CD14-positive monocyte (primary cell): ENCODE measurements at regions not wholly inside any gene's neighbourhood (a gene's known extent, or its start where the extent isn't known, plus 50 kb on each side); places are given as distances from the start of the nearest gene placed in this dataset.

ENCODE experiments used
- DNase-seq, 3 donors: peaks; one replicate each; pipeline ENCODE4 v3.0.0-alpha.2; 2011 to 2022
- H2AFZ ChIP-seq: 2 replicates; pipeline ENCODE4 v1.6.0; 2012; ENCODE audit warnings: mild to moderate bottlenecking, low read depth, low read length, inconsistent platforms; ENCODE audit not compliant: insufficient read depth, poor library complexity, severe bottlenecking
- H3K27ac ChIP-seq, 2 donors: 1 replicate in 1 of 2; 2 replicates in 1 of 2; pipeline ENCODE4 v1.5.1; 2012 to 2013; ENCODE audit warnings: low read length in 2 of 2, control low read depth in 1 of 2, inconsistent platforms in 1 of 2, low read depth in 1 of 2, mild to moderate bottlenecking in 1 of 2
- H3K27me3 ChIP-seq, 2 donors: one replicate each; pipeline versions ENCODE4 v1.6.0 to v1.6.1; 2011 to 2013; ENCODE audit warnings: low read length in 2 of 2; ENCODE audit not compliant: control insufficient read depth in 2 of 2, insufficient read depth in 2 of 2
- H3K36me3 ChIP-seq, 2 donors: replicated peaks in 1 of 2; 1 replicate in 1 of 2; 2 replicates in 1 of 2; pipeline versions ENCODE4 v1.5.1 to v1.6.1; 2012 to 2013; ENCODE audit warnings: low read length in 2 of 2, control low read depth in 1 of 2, inconsistent platforms in 1 of 2, mild to moderate bottlenecking in 1 of 2; ENCODE audit not compliant: insufficient read depth in 2 of 2, control insufficient read depth in 1 of 2
- H3K4me1 ChIP-seq, 2 donors: 1 replicate in 1 of 2; 2 replicates in 1 of 2; pipeline versions ENCODE4 v1.5.1 to v1.6.1; 2012 to 2013; ENCODE audit warnings: low read length in 2 of 2, control low read depth in 1 of 2, inconsistent platforms in 1 of 2, mild to moderate bottlenecking in 1 of 2, moderate library complexity in 1 of 2; ENCODE audit not compliant: insufficient read depth in 2 of 2, control insufficient read depth in 1 of 2
- H3K4me2 ChIP-seq: replicated peaks from 2 replicates; pipeline ENCODE3; 2012; ENCODE audit warnings: low read length, moderate library complexity, mild to moderate bottlenecking; ENCODE audit not compliant: poor library complexity, severe bottlenecking; ENCODE audit errors: extremely low read depth
- H3K4me3 ChIP-seq, 3 experiments: fragments of 200-600 bp in 1 of 3; sonication (generic) in 1 of 3; replicated peaks in 1 of 3; 1 replicate in 2 of 3; 2 replicates in 1 of 3; pipeline ENCODE4 v1.5.1; 2011 to 2013; ENCODE audit warnings: low read length in 3 of 3, mild to moderate bottlenecking in 3 of 3, control low read depth in 2 of 3, low read depth in 2 of 3, inconsistent platforms in 1 of 3, moderate library complexity in 1 of 3
- H3K79me2 ChIP-seq: 2 replicates; pipeline ENCODE4 v1.6.0; 2012; ENCODE audit warnings: mild to moderate bottlenecking, control low read depth, inconsistent platforms, low read length, moderate library complexity; ENCODE audit not compliant: insufficient read depth
- H3K9ac ChIP-seq: 2 replicates; pipeline ENCODE4 v1.6.0; 2017; ENCODE audit warnings: low read length, mild to moderate bottlenecking; ENCODE audit not compliant: insufficient read depth, poor library complexity, severe bottlenecking
- H3K9me3 ChIP-seq, 2 donors: replicated peaks in 1 of 2; 1 replicate in 1 of 2; 2 replicates in 1 of 2; pipeline versions ENCODE4 v1.5.1 to v1.6.1; 2012 to 2013; ENCODE audit warnings: low read length in 2 of 2, control low read depth in 1 of 2; ENCODE audit not compliant: control insufficient read depth in 1 of 2, insufficient read depth in 1 of 2
- H4K20me1 ChIP-seq: 2 replicates; pipeline ENCODE4 v1.6.0; 2012; ENCODE audit warnings: mild to moderate bottlenecking, low read length, control low read depth, moderate library complexity; ENCODE audit not compliant: insufficient read depth
- H3K27ac Mint-ChIP-seq, 7 donors: one replicate each; pipeline ENCODE4 v1.8.0; 2020; ENCODE audit warnings: mild to moderate bottlenecking in 7 of 7, mixed read lengths in 7 of 7, moderate library complexity in 6 of 7, inconsistent platforms in 2 of 7
- H3K27me3 Mint-ChIP-seq, 3 donors: one replicate each; pipeline ENCODE4 v1.8.0; 2021 to 2022; ENCODE audit warnings: low read depth in 3 of 3, mild to moderate bottlenecking in 3 of 3, mixed read lengths in 3 of 3, moderate library complexity in 3 of 3, inconsistent platforms in 1 of 3
- H3K36me3 Mint-ChIP-seq, 2 donors: one replicate each; pipeline ENCODE4 v1.8.0; 2020; ENCODE audit warnings: mixed read lengths in 2 of 2, inconsistent platforms in 1 of 2, mild to moderate bottlenecking in 1 of 2
- H3K4me1 Mint-ChIP-seq: one replicate; pipeline ENCODE4 v1.8.0; 2020; ENCODE audit warnings: mild to moderate bottlenecking, mixed read lengths
- H3K4me3 Mint-ChIP-seq, 2 donors: one replicate each; pipeline ENCODE4 v1.8.0; 2020; ENCODE audit warnings: mild to moderate bottlenecking in 2 of 2, mixed read lengths in 2 of 2, moderate library complexity in 1 of 2
- H3K9me3 Mint-ChIP-seq, 7 donors: one replicate each; pipeline ENCODE4 v1.8.0; 2020 to 2022; ENCODE audit warnings: mixed read lengths in 7 of 7, mild to moderate bottlenecking in 6 of 7, moderate library complexity in 6 of 7, inconsistent platforms in 2 of 7
- CTCF ChIP-seq: fragments of 200-600 bp; IDR thresholded peaks from one replicate; pipeline ENCODE4 v1.8.0; 2022; ENCODE audit warnings: antibody characterized with exemption, mild to moderate bottlenecking
- WGBS: methylation state at CpG from one replicate; pipeline ENCODE4 v1.1.5; 2013; ENCODE audit warnings: missing lambda C conversion rate; ENCODE audit not compliant: insufficient coverage; 5-methylcytosine and 5-hydroxymethylcytosine counted together
- intact Hi-C, 2 donors: fragments of 100-400 bp; cut with micrococcal nuclease; formaldehyde crosslinking; loops; one replicate each; pipeline versions ENCODE4 v1.15.0 to v1.15.1; 2023

DNA sequence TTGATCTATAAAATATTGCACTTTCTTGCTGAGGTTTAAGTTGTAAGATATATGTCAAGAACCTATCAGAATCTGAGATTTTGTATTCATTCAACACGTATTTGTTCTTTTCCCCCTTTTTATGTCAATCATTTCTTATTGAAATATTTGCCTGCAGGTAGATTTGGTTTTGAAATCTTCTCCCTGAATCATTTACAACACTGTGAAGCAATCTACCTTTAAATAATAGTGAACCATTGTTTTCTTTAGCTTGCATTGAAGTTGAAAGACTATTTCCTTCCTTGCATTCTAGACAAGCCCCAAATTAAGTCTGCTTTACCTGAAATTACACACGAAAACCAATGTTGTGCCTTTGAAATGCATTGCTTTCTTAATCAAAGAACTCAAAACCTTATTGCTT, 460.2 kb downstream of the KIF2B start:
- no peak for DNase-seq
- Histone ChIP-seq H3K9me3 (peaks cover 9 to 11% of the 10 kb centered on the region in 2 donors), H2AFZ (no peak overlapping the region), H4K20me1 (no peaks in the 10 kb centered on the region), H3K27ac (no peak overlapping the region), H3K4me1 (no peaks in the 10 kb centered on the region), H3K9ac (no peak overlapping the region), H3K27me3 (no peaks in the 10 kb centered on the region), H3K79me2 (no peaks in the 10 kb centered on the region), H3K4me3 (no peak overlapping the region), H3K4me2 (no peak overlapping the region), H3K36me3 (no peaks in the 10 kb centered on the region)
- H3K4me3 Mint-ChIP-seq: no peak overlapping the region
- intact Hi-C loops: no loop called here
- H3K4me1 Mint-ChIP-seq: no peaks in the 10 kb centered on the region
- WGBS: 67% methylated on average over 1 of the region's 2 CpGs
- no peaks in the 10 kb centered on the region for H3K27me3 Mint-ChIP-seq
- TF ChIP-seq CTCF: no peak
- no peaks in the 10 kb centered on the region for H3K36me3 Mint-ChIP-seq
- peaks cover 3 to 13% (median 9%) of the 10 kb centered on the region in 7 donors for H3K9me3 Mint-ChIP-seq
- H3K27ac Mint-ChIP-seq: no peak overlapping the region

GRCh38 chr17:54307351-54307750, 484.6 kb downstream of the KIF2B start:
- H3K27ac Mint-ChIP-seq: no peak overlapping the region
- H3K27me3 ChIP-seq: no peaks in the 10 kb centered on the region
- no peak overlapping the region for H3K27ac ChIP-seq
- TF ChIP-seq CTCF: no peak
- WGBS: 60% methylated on average over 3 of the region's 5 CpGs
- H3K4me3 Mint-ChIP-seq: no peak overlapping the region
- no peaks in the 10 kb centered on the region for H3K4me1 ChIP-seq
- H3K9ac ChIP-seq: no peak overlapping the region
- H3K4me2 ChIP-seq: no peak overlapping the region
- H3K36me3 Mint-ChIP-seq: no peaks in the 10 kb centered on the region
- no peak for DNase-seq
- no peak overlapping the region for H3K4me3 ChIP-seq
- intact Hi-C loops: no loop called here
- no peaks in the 10 kb centered on the region for H4K20me1 ChIP-seq
- no peaks in the 10 kb centered on the region for H3K4me1 Mint-ChIP-seq
- peaks cover 0 to 3% (median 0%) of the 10 kb centered on the region in 7 donors for H3K9me3 Mint-ChIP-seq
- H3K36me3 ChIP-seq: no peaks in the 10 kb centered on the region
- H2AFZ ChIP-seq: no peak overlapping the region
- H3K9me3 ChIP-seq: no peaks in the 10 kb centered on the region
- no peaks in the 10 kb centered on the region for H3K79me2 ChIP-seq
- peaks cover 0 to 1% (median 1%) of the 10 kb centered on the region in 3 donors for H3K27me3 Mint-ChIP-seq
